RWPE2 (cell line): ENCODE measurements at regions not wholly inside any gene's neighbourhood (a gene's known extent, or its start where the extent isn't known, plus 50 kb on each side); places are given as distances from the start of the nearest gene placed in this dataset.

Experiments used
- ATAC-seq: fragments of 200-7000 bp; cut with Tn5 transposase; 3 replicates; pipeline ENCODE4 v1.9.1; 2021; ENCODE audit warnings: low read depth
- DNase-seq: peaks from one replicate; pipeline ENCODE4 v3.0.0-alpha.2; 2020; ENCODE audit warnings: low spot score
- H3K27ac ChIP-seq: fragments of 450-650 bp; 2 replicates; pipeline ENCODE4 v1.5.1; 2017; ENCODE audit warnings: mild to moderate bottlenecking; ENCODE audit not compliant: poor library complexity, severe bottlenecking
- H3K27me3 ChIP-seq: fragments of 250-450 bp; sonication (Bioruptor Pico); 2 replicates; pipeline ENCODE4 v1.5.1; 2021; ENCODE audit warnings: mild to moderate bottlenecking, moderate library complexity; ENCODE audit not compliant: insufficient read depth, poor library complexity, severe bottlenecking
- H3K36me3 ChIP-seq: fragments of 250-450 bp; sonication (Bioruptor Pico); 2 replicates; pipeline ENCODE4 v1.5.1; 2020; ENCODE audit warnings: low read depth, mild to moderate bottlenecking, moderate library complexity
- H3K4me1 ChIP-seq: fragments of 250-450 bp; sonication (Bioruptor Pico); 2 replicates; pipeline ENCODE4 v1.5.1; 2021; ENCODE audit warnings: mild to moderate bottlenecking, moderate library complexity; ENCODE audit not compliant: insufficient read depth, poor library complexity, severe bottlenecking
- H3K4me3 ChIP-seq: fragments of 250-450 bp; sonication (Bioruptor Pico); 2 replicates; pipeline ENCODE4 v1.5.1; 2021; ENCODE audit warnings: mild to moderate bottlenecking, moderate library complexity; ENCODE audit not compliant: severe bottlenecking
- H3K9me3 ChIP-seq: fragments of 250-450 bp; sonication (Bioruptor Pico); 2 replicates; pipeline ENCODE4 v1.5.1; 2021; ENCODE audit warnings: mild to moderate bottlenecking, moderate library complexity; ENCODE audit not compliant: severe bottlenecking
- TF ChIP-seq, protein P1 (sequence below): fragments of 450-650 bp; IDR thresholded peaks from one replicate; pipeline ENCODE4 v1.5.1; 2017; ENCODE audit warnings: mild to moderate bottlenecking, moderate library complexity; ENCODE audit not compliant: poor library complexity, severe bottlenecking

DNA sequence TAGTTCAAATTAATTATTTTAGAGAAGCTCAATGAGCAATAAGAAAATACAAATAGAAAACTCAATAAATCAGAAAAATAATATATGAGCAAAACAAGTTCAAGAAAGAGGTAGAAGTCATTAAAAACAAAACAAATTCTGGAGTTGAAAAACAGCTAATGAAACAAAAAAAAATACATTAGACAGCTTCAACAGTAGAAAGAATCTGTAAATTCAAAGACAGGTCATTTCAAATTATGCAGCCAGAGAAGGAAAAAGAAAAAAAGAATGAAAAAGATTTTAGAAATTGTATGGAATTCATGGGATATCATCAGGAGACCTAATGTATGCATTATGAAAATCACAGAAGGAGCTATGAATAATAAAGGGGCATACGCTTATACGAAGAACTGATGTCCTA is 795.3 kb upstream of the ADGRB3 start:
- H3K36me3 ChIP-seq, result no peaks in the 10 kb centered on the region
- no peaks in the 10 kb centered on the region for H3K4me1 ChIP-seq
- H3K9me3 ChIP-seq, result no peaks in the 10 kb centered on the region
- TF ChIP-seq, protein P1, sequence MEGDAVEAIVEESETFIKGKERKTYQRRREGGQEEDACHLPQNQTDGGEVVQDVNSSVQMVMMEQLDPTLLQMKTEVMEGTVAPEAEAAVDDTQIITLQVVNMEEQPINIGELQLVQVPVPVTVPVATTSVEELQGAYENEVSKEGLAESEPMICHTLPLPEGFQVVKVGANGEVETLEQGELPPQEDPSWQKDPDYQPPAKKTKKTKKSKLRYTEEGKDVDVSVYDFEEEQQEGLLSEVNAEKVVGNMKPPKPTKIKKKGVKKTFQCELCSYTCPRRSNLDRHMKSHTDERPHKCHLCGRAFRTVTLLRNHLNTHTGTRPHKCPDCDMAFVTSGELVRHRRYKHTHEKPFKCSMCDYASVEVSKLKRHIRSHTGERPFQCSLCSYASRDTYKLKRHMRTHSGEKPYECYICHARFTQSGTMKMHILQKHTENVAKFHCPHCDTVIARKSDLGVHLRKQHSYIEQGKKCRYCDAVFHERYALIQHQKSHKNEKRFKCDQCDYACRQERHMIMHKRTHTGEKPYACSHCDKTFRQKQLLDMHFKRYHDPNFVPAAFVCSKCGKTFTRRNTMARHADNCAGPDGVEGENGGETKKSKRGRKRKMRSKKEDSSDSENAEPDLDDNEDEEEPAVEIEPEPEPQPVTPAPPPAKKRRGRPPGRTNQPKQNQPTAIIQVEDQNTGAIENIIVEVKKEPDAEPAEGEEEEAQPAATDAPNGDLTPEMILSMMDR, result no peak
- no peak for DNase-seq
- H3K27ac ChIP-seq, result no peak overlapping the region
- H3K4me3 ChIP-seq, result no peak overlapping the region
- no peaks in the 10 kb centered on the region for H3K27me3 ChIP-seq
- ATAC-seq, result no peak

DNA sequence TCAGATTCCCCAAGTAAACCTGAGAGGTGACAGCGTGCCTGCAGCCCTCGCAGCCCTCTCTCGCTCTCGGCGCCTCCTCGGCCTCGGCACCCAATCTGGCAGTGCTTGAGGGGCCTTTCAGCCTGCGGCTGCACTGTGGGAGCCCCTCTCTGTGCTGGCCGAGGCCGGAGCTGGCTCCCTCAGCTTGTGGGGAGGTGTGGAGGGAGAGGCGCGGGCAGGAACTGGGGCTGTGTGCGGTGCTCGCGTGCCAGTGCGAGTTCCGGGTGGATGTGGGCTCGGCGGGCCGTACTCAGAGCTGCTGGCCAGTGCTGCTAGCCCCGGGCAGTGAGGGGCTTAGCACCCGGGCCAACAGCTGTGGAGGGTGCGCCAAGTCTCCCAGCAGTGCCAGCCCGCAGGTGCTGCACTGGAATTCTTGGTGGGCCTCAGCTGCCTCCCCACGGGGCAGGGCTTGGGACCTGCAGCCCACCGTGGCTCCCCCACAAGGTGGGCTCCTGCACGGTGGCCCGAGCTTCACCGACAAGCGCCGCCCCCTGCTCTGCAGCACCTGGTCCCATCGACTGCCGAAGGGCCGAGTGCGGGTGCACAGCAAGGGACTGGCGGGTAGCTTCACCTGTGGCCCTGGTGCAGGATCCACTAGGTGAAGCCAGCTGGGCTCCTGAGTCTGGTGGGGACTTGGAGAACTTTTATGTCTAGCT is 809.7 kb upstream of the ADGRB3 start:
- no peaks in the 10 kb centered on the region for H3K27me3 ChIP-seq
- no peaks in the 10 kb centered on the region for H3K4me1 ChIP-seq
- H3K27ac ChIP-seq, result no peak overlapping the region
- ATAC-seq (no peak), DNase-seq (no peak)
- H3K9me3 ChIP-seq, result peaks cover 2% of the 10 kb centered on the region
- H3K4me3 ChIP-seq, result no peak overlapping the region
- no peaks in the 10 kb centered on the region for H3K36me3 ChIP-seq
- TF ChIP-seq, protein P1, result no peak

DNA sequence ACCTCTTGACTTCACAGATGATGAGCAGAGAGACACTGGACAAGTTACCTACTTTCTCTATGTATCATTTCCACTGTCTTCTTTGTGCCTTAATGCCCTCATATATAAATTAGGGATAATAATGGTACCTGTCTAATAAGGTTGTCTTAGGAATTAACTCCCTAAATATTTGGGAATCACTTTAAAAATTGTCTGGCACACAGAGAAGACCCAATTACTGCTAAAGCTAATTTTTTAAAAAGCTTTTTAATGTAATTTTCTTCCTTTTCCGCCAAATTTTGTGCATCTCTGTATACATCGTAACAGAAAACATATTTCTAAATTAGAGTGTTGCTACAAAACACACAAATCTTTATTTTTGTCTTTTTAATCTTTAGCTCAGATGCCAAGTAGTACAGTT is 816.8 kb upstream of the ADGRB3 start:
- DNase-seq (no peak), ATAC-seq (no peak)
- TF ChIP-seq, protein P1, result no peak
- Histone ChIP-seq H3K4me3 (no peak overlapping the region), H3K4me1 (no peaks in the 10 kb centered on the region), H3K9me3 (no peaks in the 10 kb centered on the region), H3K27me3 (no peaks in the 10 kb centered on the region), H3K27ac (no peak overlapping the region), H3K36me3 (no peaks in the 10 kb centered on the region)

DNA sequence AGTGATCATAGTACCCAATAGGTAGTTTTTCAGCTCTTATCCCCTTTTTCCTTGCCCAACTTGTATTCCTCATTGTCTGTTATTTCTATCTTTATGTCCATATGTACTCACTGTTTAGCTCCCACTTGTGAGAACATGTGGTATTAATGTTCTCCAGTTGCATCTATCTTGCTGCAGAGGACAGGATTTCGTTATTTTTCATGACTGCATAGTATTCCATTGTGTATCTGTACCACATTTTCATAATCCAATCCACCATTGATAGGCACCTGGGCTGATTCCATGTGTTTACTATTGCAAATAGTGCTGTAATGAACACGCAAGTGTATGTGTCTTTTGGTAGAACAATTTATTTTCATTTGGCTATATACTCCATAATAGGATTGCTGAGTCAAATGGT is 819.5 kb upstream of the ADGRB3 start:
- no peak overlapping the region for H3K27ac ChIP-seq
- no peaks in the 10 kb centered on the region for H3K36me3 ChIP-seq
- no peaks in the 10 kb centered on the region for H3K27me3 ChIP-seq
- DNase-seq, result no peak
- no peak for ATAC-seq
- H3K4me3 ChIP-seq, result no peak overlapping the region
- TF ChIP-seq, protein P1, result no peak
- no peaks in the 10 kb centered on the region for H3K9me3 ChIP-seq
- H3K4me1 ChIP-seq, result no peaks in the 10 kb centered on the region

DNA sequence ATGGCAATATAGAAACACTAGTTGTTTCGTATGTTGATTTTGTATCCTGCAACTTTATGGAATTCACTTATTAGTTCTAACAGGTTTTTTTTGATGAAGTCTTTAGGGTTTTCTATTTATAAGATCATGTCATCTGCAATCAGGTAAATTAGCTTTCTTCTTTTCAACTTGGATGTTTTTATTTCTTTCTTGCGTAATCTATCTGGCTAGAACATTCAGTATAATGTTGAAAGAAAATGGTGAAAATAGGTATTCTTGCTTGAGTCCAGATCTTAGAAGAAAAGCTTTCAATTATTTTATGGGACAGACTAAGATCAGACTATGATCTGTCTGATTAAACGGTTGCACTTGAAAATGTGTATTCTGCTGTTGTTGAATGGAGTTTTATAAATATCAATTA is 820.8 kb upstream of the ADGRB3 start:
- ATAC-seq, result no peak

More for the DNA sequence above, 820.8 kb upstream of the ADGRB3 start:
- no peak overlapping the region for H3K27ac ChIP-seq
- DNase-seq, result no peak
- H3K27me3 ChIP-seq, result no peaks in the 10 kb centered on the region
- no peak overlapping the region for H3K4me3 ChIP-seq
- H3K9me3 ChIP-seq, result no peaks in the 10 kb centered on the region
- H3K4me1 ChIP-seq, result no peaks in the 10 kb centered on the region
- TF ChIP-seq, protein P1, result no peak
- no peaks in the 10 kb centered on the region for H3K36me3 ChIP-seq
